NCI-H510A treated with DMSO at 0.1 percent for 48 hours (cell line): ENCODE measurements at regions not wholly inside any gene's neighbourhood (a gene's known extent, or its start where the extent isn't known, plus 50 kb on each side); places are given as distances from the start of the nearest gene placed in this dataset.

Experiments
- DNase-seq: peaks from one replicate; lab custom pipeline; 2025; lab: John Stamatoyannopoulos, UW

DNA sequence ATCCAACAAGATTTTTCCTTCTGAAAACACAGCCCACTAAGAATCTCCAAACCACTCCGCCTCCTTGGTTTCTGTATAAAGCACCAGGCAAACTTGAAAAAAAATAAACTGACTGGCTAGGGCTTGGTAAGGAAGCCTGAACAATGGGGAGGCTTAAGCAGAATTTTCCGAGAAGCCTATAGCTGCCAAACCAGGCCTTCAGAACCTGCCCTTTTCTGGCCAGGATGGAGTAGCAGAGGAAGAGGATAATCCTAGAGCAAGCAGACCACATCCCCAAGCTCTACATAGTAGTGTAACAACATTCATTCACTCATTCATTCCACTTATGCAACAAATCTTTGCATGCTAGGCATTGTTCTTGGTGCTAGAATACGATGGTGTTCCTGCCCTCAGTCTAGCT lies 529.6 kb upstream of the ZEB2 start:
- no peak for DNase-seq

DNA sequence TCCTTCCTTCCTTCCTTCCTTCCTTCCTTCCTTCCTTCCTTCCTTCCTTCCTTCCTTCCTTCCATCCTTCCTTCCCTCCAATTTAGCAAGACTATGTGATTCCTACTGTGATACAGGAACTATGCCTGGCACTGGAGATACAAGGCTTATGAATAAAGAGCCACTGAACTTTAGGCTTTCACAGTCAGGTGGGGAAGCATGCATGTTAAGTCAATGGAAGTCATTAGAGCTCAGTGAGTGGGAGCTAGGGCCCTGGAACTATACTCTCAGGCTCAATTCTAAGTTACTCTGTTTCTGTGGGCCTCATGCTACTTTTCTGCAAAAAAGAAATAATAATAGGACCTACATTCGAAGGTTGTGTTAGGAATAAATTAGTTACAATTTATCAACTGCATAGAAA lies 527.6 kb upstream of the ZEB2 start:
- no peak for DNase-seq

DNA sequence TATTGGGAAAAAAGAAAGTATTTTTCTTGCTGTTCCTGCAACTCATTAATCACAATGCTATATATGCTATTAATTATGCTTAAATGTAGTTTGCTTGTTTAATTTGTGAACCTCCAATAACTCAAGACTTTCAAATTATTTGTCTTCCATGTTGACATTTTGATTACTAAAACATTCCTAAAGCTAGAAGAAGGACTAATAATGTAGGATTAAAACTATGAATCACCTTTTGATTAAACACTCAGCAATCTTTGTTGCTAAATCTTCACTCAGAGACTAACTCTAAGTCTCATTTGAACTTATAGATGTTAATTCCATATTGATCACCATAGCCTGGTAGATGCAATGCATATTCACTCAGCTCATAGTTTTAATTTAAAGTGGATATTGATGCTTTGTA lies 524.6 kb upstream of the ZEB2 start:
- DNase-seq, result no peak

DNA sequence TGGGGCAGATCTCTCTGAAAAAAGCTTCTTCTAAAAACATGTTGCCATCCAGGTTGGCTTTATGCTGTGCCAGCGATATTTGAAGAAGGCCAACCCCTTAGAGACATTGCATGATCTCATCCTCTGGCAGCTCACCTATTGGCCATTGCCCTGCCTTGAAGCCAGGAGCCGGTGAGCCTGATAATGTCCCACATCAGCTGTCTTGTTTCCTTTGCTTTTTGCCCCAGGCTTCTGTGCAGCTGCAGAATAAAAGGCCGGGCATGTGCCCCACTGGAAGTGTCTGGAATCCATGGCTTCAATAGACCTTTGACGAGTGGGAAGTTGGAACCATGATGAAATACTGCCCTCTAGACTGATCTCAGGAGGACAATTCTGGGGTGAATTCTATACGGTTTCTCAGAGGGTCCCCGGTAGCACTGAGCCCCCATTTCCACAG lies 523.5 kb upstream of the ZEB2 start:
- DNase-seq, result no peak

DNA sequence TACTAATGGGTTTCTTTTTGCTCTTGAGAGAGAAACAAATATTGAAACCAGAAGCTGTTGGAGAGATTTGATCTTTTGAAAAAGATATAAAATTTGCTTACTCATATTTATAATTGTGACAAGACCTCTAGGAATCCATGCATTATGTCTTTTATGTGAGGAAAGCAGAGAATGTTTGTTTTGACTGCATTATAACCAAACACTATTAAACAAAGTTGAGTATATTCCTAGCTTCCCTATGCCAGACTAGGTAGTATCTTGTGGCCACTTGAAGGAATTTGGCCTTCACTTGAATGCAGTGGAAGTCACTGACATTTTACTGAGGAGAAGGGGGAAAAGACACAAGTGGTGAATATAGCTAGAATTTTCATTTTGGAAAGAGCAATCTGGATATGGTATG lies 521.8 kb upstream of the ZEB2 start:
- DNase-seq, result no peak

DNA sequence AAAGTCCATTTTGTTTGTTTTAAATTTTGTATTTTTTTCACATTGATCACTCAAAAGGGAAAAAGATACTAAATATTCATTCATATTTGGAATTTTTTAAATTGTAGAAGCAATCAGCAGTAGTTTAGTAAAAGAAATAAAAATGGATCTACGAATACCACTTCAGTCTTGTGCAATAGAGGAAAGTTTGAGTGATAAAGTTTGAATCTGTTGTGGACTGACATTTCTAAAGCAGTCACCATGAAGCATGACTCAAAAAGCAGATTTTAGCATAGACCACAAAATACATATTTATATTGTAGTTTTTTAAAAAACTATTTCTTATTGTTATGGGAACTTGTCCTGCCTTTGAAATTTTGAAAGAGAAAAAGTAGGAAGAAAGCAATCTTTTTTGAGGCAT lies 520.5 kb upstream of the ZEB2 start:
- DNase-seq, result no peak

DNA sequence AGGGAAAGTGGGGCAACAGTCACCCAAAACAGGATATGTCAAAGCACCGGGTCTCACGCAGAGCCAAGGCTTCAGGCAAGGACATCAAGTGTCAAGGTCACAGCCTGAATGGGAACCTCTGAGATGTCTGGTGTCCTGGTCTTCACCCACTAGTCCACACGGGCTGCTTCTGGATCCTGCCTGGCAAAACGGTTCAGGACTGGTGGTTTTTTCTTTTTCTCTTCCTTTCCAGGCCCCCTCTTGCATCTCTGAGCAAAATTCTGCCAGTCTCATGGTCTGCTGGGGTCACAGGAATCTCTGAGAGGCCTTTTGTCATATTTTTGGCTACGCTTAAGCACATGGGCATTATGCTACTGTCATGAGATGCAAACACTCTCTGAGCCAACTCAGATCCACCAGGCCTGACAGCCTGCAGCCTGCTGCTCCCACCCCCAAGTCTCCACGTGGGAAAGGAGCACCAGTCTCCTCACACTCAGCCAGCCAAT lies 518.2 kb upstream of the ZEB2 start:
- DNase-seq, result no peak

DNA sequence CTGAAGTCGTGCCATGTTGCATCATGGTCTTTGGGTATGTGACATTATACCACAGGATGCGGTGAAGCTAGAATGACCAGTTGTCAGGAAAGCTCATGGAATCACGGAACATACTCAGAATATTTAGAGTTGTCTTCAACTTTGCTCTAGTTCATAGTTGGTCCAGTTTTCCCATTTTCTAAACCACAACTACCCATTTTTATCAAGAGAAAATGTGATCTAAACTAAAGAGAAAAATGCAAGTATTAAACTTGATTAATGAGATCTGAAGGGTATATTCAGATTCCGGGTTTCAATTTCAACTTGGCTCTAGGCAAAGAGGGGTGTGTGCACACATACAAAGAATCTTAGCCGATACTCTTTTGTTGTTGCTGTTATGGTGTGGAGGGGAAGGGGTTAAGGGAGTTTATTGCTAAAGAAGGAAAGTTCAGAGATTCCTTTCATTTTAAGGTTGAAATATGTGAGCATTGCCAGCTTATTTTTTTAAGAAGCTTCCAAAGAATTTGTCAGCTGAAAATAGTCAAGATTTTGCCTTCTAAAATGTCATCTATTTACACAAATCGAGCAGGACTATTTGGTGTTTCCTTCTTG lies 516.6 kb upstream of the ZEB2 start:
- DNase-seq, result no peak

DNA sequence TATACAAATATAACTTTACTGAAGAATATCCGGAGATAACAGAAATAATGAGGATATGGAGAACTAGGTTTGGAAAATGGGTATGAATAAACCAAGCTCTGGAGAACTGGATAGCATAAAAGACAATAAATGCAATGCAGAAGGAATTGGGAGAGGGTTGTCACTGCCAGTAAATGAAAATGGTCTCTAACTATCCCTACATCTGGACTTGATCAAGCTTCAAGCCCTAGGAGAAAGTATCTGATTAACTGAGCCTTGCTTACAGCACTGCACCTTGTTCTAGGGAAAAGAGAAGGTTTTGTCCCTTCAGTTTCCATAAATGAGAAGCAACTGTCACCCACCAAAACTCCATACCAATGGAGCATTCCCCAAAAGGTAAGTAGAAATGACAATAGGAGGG lies 514.6 kb upstream of the ZEB2 start:
- DNase-seq, result no peak

DNA sequence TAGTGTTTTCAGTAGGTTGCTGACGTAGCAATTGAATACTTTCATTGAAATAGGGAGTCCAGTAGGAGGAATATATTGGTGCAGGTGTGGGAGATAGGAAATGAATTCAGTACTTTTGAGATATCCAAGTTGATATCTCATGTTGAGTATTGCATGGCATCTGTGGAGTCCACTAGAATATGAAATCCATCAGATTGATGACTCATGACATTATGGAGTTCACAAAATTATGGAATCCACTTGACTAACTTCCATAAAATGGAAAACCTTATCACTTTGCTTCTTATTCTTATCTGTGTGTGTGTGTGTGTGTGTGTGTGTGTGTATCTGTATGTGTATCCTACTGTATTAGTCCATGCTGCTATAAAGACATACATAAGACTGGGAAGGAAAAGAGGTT lies 513.5 kb upstream of the ZEB2 start:
- no peak for DNase-seq

DNA sequence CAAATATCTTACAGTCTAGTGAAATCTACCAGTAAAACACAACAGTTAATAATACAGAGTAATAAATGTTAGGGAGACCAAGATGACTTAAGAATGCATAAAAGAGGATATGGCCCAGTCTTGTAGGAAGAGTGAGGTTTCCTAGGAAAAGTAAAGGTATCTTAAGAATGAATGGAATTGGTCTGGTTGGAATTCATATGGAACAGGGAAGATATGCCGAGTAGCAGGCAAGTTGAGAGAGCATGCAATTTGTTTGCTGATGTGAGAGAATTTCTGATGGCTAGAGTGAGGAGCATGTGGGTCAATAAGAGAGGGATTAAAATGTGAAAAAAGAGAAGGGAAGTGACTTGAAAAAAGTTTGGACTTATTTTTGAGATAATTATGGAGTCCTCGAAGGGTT lies 512.9 kb upstream of the ZEB2 start:
- DNase-seq, result no peak

DNA sequence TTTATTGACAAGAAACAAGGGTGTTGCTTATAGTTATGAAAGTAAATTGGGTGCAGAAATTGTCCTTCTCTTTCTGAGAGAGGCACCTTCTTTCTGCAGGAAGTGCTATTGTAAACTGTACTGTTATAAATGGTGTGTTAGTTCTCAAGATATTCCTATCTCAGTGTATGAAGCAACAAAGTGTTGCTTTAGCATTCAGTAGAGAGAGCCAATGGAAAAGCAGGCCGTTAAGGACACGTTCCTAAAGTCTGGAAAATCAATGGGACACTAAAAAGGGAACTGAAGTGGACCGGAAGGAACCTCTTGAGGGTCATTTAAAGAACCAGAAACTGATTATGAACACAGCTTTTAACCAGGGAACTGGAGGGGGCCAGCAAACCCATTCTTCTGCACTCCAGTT lies 510.0 kb upstream of the ZEB2 start:
- DNase-seq, result peak; percentile 32

DNA sequence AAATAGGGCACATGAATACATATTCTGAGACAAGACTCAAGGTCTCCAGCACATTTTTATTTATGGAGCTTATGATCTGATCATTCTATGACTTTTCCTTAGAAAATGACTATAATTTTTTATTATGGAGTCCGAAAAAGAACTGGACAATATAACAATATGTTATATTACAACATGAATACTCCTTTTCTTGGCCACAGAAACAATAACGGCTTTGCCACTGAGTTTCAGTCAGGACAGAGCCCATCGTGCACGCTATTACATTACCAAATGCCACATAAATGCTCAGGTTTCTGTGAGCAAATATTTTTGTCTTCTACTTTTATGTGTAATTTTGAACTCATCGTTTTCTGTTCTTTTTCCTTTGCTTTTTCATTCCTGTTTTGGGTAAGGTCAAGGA lies 509.2 kb upstream of the ZEB2 start:
- DNase-seq, result no peak

DNA sequence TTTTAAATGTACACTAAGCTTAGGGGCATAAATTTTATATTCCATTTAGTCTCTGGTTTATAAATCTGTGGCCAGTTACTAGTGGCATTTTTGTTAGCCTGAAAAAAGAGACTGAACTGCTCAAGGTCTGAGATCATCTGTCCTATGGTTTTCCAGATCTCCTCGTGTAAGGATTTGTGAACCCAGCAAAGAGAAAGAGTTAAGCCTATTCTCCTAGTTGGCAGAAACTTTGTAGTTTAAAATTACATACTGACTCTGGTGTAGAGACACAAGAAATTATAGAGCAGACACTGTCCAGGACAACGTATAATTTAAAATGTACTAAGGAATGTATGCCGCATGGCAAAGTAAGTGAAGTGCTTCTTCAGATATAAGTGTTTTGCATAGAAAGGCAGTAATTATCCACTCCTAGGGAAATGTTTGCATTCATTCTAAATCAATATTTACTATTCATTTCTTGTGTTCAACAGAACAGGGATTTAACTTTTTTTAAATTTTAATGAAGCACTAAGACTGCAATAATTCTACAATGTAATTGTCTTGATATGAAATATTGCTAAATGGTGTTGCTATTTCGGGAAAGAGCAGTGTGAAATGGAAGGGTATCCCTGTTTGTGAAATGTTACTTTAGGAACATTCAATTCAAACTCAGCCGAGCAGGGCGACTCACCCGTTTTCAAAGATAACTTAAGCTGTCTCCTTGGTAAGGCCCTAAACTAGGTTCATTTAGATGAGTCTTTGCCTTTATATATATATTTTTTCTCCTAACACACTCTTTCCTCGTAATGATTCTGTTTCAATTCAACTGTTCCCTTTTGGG lies 508.4 kb upstream of the ZEB2 start:
- peak; percentile 15 for DNase-seq

DNA sequence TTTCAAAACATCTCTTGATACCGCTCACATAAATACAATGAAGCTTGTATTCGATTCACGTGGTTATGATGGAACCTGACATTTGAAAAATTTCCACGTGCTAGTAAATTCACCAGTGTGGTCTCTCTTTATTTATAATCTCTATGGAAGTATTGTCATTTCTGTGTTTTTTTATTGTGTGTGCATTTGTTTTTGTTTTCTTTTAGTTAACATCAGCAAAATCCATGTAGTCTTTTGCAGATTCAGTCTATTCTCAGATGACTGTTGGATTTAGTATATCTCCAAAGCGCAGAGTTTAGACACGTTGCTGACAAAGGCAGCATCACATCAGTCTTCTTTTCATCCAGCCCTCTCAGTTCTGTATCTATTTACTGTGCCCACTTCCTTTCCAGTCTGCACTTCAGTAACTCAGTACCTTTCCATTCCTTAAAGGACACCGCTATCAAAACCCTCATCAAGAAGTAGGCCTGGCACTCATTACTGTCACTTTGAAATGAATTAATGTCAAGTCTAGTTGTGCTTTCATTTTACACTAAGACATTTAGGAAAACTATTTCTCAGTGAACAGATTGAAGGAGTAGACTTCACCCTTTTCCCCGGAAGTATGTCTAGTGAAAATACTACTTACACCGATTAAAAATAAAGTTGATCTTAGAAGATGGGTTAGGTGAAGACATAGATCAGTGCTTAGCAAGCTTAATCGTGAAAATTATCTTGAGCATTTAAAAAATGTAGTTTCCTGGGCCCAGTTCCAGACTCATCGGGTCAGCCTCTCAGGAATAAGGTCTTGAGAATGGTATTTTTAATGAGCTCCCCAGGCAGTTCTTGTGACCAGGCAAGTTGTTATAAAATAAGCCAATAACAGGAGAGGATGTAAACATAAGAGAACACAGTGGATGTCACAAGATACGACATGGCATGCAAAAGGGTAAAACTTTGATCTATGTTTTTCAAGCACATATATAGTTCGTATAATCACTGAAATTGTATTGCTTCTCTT lies 506.8 kb upstream of the ZEB2 start:
- DNase-seq, result no peak

DNA sequence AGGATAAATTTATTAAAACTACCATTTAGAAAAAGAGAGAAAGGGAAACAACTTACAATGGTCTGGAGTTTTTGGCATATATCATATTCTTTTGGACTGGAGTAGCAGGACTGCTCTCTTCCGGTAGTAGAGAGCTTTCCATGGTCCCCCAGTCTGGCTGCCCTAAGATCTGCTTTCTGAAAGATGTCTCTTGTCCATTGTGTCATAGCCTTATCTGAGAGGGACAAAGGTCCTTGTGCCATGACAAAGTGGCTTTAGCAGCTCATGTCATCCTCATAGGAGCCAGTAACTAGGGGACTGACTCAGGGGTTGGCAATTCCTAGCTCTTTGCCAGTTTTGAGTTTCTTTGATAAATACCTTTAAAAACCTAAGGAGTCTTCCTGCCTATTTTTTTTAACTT lies 505.5 kb upstream of the ZEB2 start:
- DNase-seq, result no peak

DNA sequence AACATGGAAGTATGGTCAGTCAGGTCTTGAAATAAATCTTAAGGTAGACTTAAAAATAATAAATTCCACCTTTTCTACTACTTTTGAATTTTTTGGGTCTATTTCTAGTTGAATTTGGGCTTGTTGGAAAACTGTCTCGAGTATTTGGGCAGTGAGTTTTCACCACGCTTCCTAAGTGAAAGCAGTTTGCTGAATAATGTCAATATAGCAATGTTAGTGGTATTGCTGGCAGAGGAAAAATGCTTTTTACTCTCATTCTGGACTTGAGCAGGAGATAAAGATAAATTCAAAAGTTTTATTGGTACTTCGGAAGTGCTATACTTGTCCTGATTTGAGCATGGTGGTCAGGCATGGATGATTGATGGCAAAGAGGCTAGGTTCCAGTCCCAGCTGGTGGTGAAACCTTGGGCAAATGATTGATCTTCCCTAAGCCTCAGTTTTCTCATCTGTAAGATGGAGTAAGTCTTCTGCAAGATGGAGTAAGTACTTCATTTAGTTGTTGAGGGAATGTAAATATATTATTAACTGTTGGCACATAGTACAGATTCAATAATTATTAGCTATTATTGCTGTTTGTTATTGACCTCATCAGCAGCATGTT lies 503.5 kb upstream of the ZEB2 start:
- no peak for DNase-seq

DNA sequence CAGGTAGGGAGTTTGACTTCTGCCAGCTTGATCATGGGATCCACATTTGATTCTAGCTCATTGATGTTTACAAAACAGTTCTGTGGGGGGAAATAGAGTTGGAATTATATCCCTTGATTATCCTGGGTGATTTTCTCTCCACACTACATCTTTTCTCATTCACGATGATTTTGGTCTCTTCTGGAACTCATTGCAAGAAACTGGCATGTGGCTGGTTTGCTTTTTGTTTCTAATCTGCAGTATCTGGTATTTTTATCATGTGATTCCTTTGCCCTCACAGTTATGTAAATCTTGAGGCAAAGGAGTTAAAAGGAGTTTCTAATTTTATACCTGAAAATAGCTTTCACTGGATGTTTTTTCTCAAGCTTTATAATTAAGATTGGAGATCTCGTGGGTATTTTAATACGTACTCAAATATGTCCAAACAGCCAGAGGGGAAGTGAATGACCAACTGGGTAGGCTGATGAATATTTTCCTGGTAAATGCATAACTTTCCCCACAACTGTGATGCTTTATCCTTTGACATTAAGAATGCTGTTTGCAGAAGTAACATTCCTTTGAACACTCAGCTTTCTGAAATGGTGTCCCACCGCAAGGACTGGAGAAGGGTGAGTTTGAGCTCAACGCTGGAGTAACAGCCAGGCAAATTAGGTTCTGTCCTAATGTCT lies 502.9 kb upstream of the ZEB2 start:
- DNase-seq, result no peak

DNA sequence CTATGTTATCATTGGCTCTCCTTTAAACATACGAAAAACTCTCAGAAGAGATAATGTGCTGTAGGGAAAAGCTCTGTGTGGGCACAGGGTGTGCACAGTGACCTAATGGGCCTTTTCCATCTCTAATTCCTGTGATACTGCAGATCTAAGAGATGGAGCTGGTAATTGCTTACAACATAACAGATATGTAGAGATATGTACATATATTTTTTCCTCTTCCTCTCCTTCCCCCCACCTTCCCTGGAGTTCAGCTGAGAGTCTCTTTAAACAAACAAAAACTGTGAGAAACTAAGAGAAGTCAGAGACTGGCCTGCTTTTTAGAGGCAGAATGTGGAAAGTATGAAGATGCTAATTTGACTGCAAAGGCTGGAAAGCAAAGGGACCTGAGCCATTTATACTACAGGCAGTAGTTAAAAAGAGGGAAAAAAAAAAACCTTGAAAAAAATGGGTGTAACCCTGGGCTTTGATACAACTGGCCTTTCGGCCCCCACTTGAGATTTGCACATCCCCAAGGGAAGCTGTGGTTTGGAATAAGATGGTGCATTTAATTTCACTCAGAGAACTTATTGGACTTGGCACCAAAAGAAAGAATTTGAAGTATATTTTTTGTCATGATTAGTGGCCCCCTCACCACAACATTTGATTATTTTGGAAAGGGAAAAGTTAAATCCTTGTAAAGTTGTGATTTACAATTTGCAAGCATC lies 502.2 kb upstream of the ZEB2 start:
- no peak for DNase-seq

DNA sequence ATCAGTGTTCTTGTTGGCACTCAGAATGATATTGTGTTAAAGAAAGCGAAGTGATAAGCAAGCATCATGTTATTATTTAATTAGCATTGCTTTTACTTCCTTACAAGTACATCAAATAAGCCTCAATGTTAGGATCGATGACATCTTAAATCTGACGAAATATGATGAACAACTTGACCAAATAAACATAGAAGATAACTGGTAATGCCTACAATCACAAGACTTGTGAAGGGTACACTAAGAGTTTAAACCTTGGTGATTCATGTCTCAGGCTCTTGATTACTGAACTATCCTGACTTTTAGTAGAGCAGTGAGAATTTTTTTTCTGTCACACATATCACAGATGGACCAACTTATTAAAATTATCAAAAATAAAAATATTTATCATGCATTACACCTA lies 500.8 kb upstream of the ZEB2 start:
- no peak for DNase-seq

DNA sequence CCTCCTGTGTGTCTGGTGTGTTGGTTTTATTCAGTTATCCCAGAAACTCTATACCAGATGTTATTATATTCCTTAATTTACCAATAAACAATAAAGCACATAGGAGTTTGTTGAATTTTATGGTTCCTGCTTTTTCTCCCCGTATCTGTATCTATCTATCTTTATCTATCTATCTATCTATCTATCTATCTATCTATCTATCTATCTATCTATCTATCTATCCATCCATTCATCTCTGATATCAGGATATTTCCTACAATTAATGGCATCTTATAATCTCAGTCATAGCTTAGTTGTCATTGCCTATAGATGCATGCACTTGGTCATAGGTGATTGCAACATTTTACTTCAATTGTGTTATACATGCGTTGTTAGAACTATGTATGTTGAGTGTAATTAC lies 500.2 kb upstream of the ZEB2 start:
- no peak for DNase-seq
